ENCODE measurements at regions not wholly inside any gene's neighbourhood (a gene's known extent, or its start where the extent isn't known, plus 50 kb on each side); places are given as distances from the start of the nearest gene placed in this dataset.

GRCh38 chr3:178350763-178351162 is 185.5 kb upstream of the KCNMB2 start:
- no peaks in the 10 kb centered on the region for H3K9me3 Mint-ChIP-seq
- no peaks in the 10 kb centered on the region for H3K4me1 ChIP-seq (ENCODE audit: insufficient read depth, low read length)
- ChIA-PET POLR2A (no interaction called here), CTCF (no interaction called here)
- no peak overlapping the region for H3K27ac ChIP-seq (ENCODE audit: low read depth in 1 of 2, low read length in 2 of 2)
- H3K27ac Mint-ChIP-seq, result no peak overlapping the region
- intact Hi-C loops (cut with DNase I, micrococcal nuclease), result no loop called here
- TF ChIP-seq, protein P1, sequence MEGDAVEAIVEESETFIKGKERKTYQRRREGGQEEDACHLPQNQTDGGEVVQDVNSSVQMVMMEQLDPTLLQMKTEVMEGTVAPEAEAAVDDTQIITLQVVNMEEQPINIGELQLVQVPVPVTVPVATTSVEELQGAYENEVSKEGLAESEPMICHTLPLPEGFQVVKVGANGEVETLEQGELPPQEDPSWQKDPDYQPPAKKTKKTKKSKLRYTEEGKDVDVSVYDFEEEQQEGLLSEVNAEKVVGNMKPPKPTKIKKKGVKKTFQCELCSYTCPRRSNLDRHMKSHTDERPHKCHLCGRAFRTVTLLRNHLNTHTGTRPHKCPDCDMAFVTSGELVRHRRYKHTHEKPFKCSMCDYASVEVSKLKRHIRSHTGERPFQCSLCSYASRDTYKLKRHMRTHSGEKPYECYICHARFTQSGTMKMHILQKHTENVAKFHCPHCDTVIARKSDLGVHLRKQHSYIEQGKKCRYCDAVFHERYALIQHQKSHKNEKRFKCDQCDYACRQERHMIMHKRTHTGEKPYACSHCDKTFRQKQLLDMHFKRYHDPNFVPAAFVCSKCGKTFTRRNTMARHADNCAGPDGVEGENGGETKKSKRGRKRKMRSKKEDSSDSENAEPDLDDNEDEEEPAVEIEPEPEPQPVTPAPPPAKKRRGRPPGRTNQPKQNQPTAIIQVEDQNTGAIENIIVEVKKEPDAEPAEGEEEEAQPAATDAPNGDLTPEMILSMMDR (IDR thresholded peaks at IDR 0.05), result no peak
- H3K27me3 ChIP-seq (ENCODE audit: control insufficient read depth in 1 of 2, insufficient read depth in 2 of 2, low read length in 2 of 2), result no peaks in the 10 kb centered on the region
- H3K27me3 Mint-ChIP-seq, result peaks cover 4% of the 10 kb centered on the region
- no peak overlapping the region for H3K4me3 ChIP-seq (ENCODE audit: low read length)
- H3K9me3 ChIP-seq (ENCODE audit: control insufficient read depth in 1 of 2, insufficient read depth in 1 of 2, low read length in 2 of 2), result no peaks in the 10 kb centered on the region
- ATAC-seq (ENCODE audit: poor library complexity) (no peak), DNase-seq (no peak)
- H3K4me1 Mint-ChIP-seq (ENCODE audit: low read depth), result no peaks in the 10 kb centered on the region
- H3K36me3 ChIP-seq (ENCODE audit: insufficient read depth, low read length), result no peaks in the 10 kb centered on the region
- H3K4me3 Mint-ChIP-seq, result no peak overlapping the region
- H3K36me3 Mint-ChIP-seq (ENCODE audit: low read depth), result no peaks in the 10 kb centered on the region

DNA sequence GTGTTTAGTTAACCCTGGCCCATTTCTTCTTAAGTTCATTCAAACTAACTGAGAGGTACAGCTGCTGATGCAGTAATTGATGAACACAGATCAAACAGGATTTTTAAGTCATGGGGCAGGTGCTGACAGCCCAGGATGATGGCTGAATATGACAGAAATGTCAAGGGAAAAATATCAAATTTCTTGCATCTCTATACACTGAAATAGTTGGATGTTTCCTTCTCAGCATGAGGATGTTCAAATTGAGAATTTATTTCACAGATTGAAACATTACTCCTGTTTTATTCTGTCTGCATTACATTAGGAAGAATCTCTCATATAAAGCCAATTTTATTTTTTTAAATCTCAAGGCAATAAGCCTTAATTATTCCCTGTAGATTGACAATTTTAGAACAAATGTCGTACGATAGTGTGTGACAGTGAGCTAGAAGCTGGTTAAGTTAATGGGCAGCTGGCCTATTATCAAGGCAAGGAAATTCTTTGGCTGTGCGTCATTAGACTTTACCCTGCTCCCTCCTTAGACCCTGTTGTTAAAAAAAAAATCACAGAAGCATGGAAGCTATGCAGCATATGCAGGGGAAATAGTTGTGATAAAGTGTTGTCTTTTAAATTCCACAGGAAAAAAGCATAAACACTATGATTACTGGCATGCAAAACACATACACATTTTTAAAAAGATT is 183.8 kb upstream of the KCNMB2 start:
- no peaks in the 10 kb centered on the region for H3K36me3 Mint-ChIP-seq (ENCODE audit: low read depth)
- TF ChIP-seq, protein P1 (IDR thresholded peaks at IDR 0.05), result no peak
- no peaks in the 10 kb centered on the region for H3K9me3 Mint-ChIP-seq
- H3K4me1 ChIP-seq (ENCODE audit: insufficient read depth, low read length), result no peaks in the 10 kb centered on the region
- POLR2A ChIA-PET, result no interaction called here
- no peak overlapping the region for H3K27ac ChIP-seq (ENCODE audit: low read depth in 1 of 2, low read length in 2 of 2)
- H3K9me3 ChIP-seq (ENCODE audit: control insufficient read depth in 1 of 2, insufficient read depth in 1 of 2, low read length in 2 of 2), result no peaks in the 10 kb centered on the region
- no peak overlapping the region for H3K27ac Mint-ChIP-seq
- intact Hi-C loops (cut with DNase I, micrococcal nuclease), result no loop called here
- no peaks in the 10 kb centered on the region for H3K4me1 Mint-ChIP-seq (ENCODE audit: low read depth)
- CTCF ChIA-PET, result no interaction called here
- no peaks in the 10 kb centered on the region for H3K36me3 ChIP-seq (ENCODE audit: insufficient read depth, low read length)
- peaks cover 4% of the 10 kb centered on the region for H3K27me3 Mint-ChIP-seq
- no peak for DNase-seq
- H3K4me3 ChIP-seq (ENCODE audit: low read length), result no peak overlapping the region
- no peak overlapping the region for H3K4me3 Mint-ChIP-seq
- ATAC-seq (ENCODE audit: poor library complexity), result no peak
- no peaks in the 10 kb centered on the region for H3K27me3 ChIP-seq (ENCODE audit: control insufficient read depth in 1 of 2, insufficient read depth in 2 of 2, low read length in 2 of 2)

GRCh38 chr3:178353006-178353694 is 183.1 kb upstream of the KCNMB2 start:
- Mint-ChIP-seq H3K4me1 (ENCODE audit: low read depth) (no peaks in the 10 kb centered on the region), H3K4me3 (no peak overlapping the region), H3K27ac (no peak overlapping the region), H3K36me3 (ENCODE audit: low read depth) (no peaks in the 10 kb centered on the region), H3K27me3 (peaks cover 4% of the 10 kb centered on the region), H3K9me3 (no peaks in the 10 kb centered on the region)
- CTCF ChIA-PET, result no interaction called here
- H3K27me3 ChIP-seq (ENCODE audit: control insufficient read depth in 1 of 2, insufficient read depth in 2 of 2, low read length in 2 of 2), result no peaks in the 10 kb centered on the region
- TF ChIP-seq, protein P1 (IDR thresholded peaks at IDR 0.05), result no peak
- ATAC-seq (ENCODE audit: poor library complexity) (no peak), DNase-seq (no peak)
- intact Hi-C loops (cut with DNase I, micrococcal nuclease), result no loop called here
- H3K27ac ChIP-seq (ENCODE audit: low read depth in 1 of 2, low read length in 2 of 2), result no peak overlapping the region
- POLR2A ChIA-PET, result no interaction called here
- H3K4me3 ChIP-seq (ENCODE audit: low read length), result no peak overlapping the region
- no peaks in the 10 kb centered on the region for H3K36me3 ChIP-seq (ENCODE audit: insufficient read depth, low read length)
- H3K4me1 ChIP-seq (ENCODE audit: insufficient read depth, low read length), result no peaks in the 10 kb centered on the region
- no peaks in the 10 kb centered on the region for H3K9me3 ChIP-seq (ENCODE audit: control insufficient read depth in 1 of 2, insufficient read depth in 1 of 2, low read length in 2 of 2)
